RWPE1 (cell line): ENCODE measurements at regions not wholly inside any gene's neighbourhood (a gene's known extent, or its start where the extent isn't known, plus 50 kb on each side); places are given as distances from the start of the nearest gene placed in this dataset.
A peak's percentile ranks its signal among the peaks of the same experiment; 100 is the strongest.
"Not testable (repeated sequence)": the region's sequence is repeated elsewhere in the genome, so short reads cannot be mapped to it uniquely, and the experiment has no call there.

Experiments
- CTCF ChIA-PET: fragments of 350-600 bp; sonication (Branson Sonifier 250); formaldehyde crosslinking; extraction: SDS; loops from one replicate; lab custom pipeline; 2021; lab: Yijun Ruan, JAX
- POLR2A ChIA-PET: fragments of 400-600 bp; formaldehyde crosslinking; extraction: SDS; loops from one replicate; lab custom pipeline; 2020; ENCODE audit warnings: antibody characterized with exemption; ENCODE audit not compliant: low non-redundant PET; lab: Yijun Ruan, JAX
- DNase-seq: peaks from one replicate; pipeline ENCODE4 v3.0.0; 2012; ENCODE audit warnings: low spot score
- H3K27ac ChIP-seq: fragments of 450-650 bp; 2 replicates; pipeline ENCODE4 v1.5.1; 2017
- CTCF ChIP-seq: fragments of 450-650 bp; conservative IDR thresholded peaks from 2 replicates; pipeline ENCODE4 v1.5.1; 2017; ENCODE audit warnings: low read depth, mild to moderate bottlenecking

- no peak for TF ChIP-seq CTCF
- no peak overlapping the region for H3K27ac ChIP-seq
- ChIA-PET CTCF (no interaction called here), POLR2A (no interaction called here)
- no peak for DNase-seq
Observed at GRCh38 chr14:83297361-83297760, 1763.7 kb upstream of the SEL1L start.

GRCh38 chr14:83298016-83298415, 1764.4 kb upstream of the SEL1L start:
- DNase-seq, H3K27ac ChIP-seq, CTCF ChIA-PET, POLR2A ChIA-PET: not testable (repeated sequence)

GRCh38 chr14:83300476-83301064, 1766.9 kb upstream of the SEL1L start:
- H3K27ac ChIP-seq = no peak overlapping the region
- peak; percentile 2 for DNase-seq
- POLR2A ChIA-PET = no interaction called here
- CTCF ChIA-PET = interaction anchor here (0.6 to 1.0 kb wide), 3 partner anchors 161 to 823 kb away, joined by 3 to 5 read pairs (median 5); no protein-coding TSS in a partner anchor
- TF ChIP-seq CTCF = peak; percentile 93

- no peak overlapping the region for H3K27ac ChIP-seq
- ChIA-PET POLR2A (no interaction called here), CTCF (no interaction called here)
- DNase-seq = no peak
- TF ChIP-seq CTCF = no peak
Observed at GRCh38 chr14:83301791-83302190, 1768.1 kb upstream of the SEL1L start.

- CTCF ChIA-PET = no interaction called here
- no peak overlapping the region for H3K27ac ChIP-seq
- no peak for DNase-seq
- POLR2A ChIA-PET = no interaction called here
- no peak for TF ChIP-seq CTCF
Observed at GRCh38 chr14:83309211-83309610, 1775.6 kb upstream of the SEL1L start.

GRCh38 chr14:83309833-83310232, 1776.2 kb upstream of the SEL1L start:
- DNase-seq = no peak
- ChIA-PET CTCF (no interaction called here), POLR2A (no interaction called here)
- no peak for TF ChIP-seq CTCF
- no peak overlapping the region for H3K27ac ChIP-seq

- ChIA-PET POLR2A (no interaction called here), CTCF (no interaction called here)
Observed at GRCh38 chr14:83312511-83312910, 1778.9 kb upstream of the SEL1L start.

More at GRCh38 chr14:83312511-83312910, 1778.9 kb upstream of the SEL1L start:
- DNase-seq = no peak
- H3K27ac ChIP-seq = no peak overlapping the region
- no peak for TF ChIP-seq CTCF
